Gastrocnemius medialis (tissue), 4 donors: ENCODE measurements at regions not wholly inside any gene's neighbourhood (a gene's known extent, or its start where the extent isn't known, plus 50 kb on each side); places are given as distances from the start of the nearest gene placed in this dataset.

ENCODE experiments used
- ATAC-seq, 2 donors: fragments of 150-250 bp; one replicate each; pipeline ENCODE4 v1.9.1; 2016
- DNase-seq, 2 donors: peaks; one replicate each; pipeline ENCODE4 v3.0.0-alpha.2; 2019
- H3K27ac ChIP-seq, 4 donors: fragments of 200-600 bp; sonication (generic); 1 replicate in 1 of 4; 2 replicates in 3 of 4; pipeline ENCODE4 v1.5.1; 2016 to 2018; ENCODE audit warnings: mild to moderate bottlenecking in 2 of 4, moderate library complexity in 1 of 4
- H3K27me3 ChIP-seq, 3 donors: fragments of 200-600 bp; sonication (generic) in 2 of 3; 1 replicate in 1 of 3; 2 replicates in 2 of 3; pipeline versions ENCODE4 v1.5.1 to v1.6.0; 2016 to 2019; ENCODE audit warnings: mild to moderate bottlenecking in 1 of 3, moderate library complexity in 1 of 3
- H3K36me3 ChIP-seq, 2 donors: fragments of 200-600 bp; sonication (generic) in 1 of 2; one replicate each; pipeline ENCODE4 v1.5.1; 2017 to 2018
- H3K4me1 ChIP-seq, 2 donors: fragments of 200-600 bp; sonication (generic) in 1 of 2; one replicate each; pipeline ENCODE4 v1.5.1; 2016 to 2017; ENCODE audit warnings: mild to moderate bottlenecking in 2 of 2
- H3K4me3 ChIP-seq, 4 donors: fragments of 200-600 bp; sonication (generic) in 3 of 4; 1 replicate in 1 of 4; 2 replicates in 3 of 4; pipeline ENCODE4 v1.5.1; 2016 to 2019; ENCODE audit warnings: mild to moderate bottlenecking in 2 of 4
- H3K9me3 ChIP-seq, 3 donors: fragments of 200-600 bp; sonication (generic) in 2 of 3; 1 replicate in 1 of 3; 2 replicates in 2 of 3; pipeline ENCODE4 v1.5.1; 2016 to 2019
- POLR2A ChIP-seq, 2 donors: fragments of 450-650 bp; IDR thresholded peaks; one replicate each; pipeline ENCODE4 v1.6.1; 2017; ENCODE audit warnings: antibody characterized with exemption in 2 of 2, mild to moderate bottlenecking in 2 of 2, moderate library complexity in 2 of 2
- in situ Hi-C, 4 donors: fragments of 200-750 bp; cut with MboI; loops; one replicate each; pipeline versions ENCODE4 v1.15.0 to v1.8.0; 2017; ENCODE audit warnings: low sequenced_read_pairs in 4 of 4
- intact Hi-C: fragments of 100-400 bp; cut with DNase I; formaldehyde crosslinking; loops from one replicate; pipeline ENCODE4 v1.15.1; 2023; ENCODE audit warnings: low total_unique reads
- TF ChIP-seq, protein P1 (sequence below), 5 experiments: fragments of 450-650 bp in 3 of 5; fragments of 200-600 bp in 2 of 5; sonication (generic) in 2 of 5; IDR thresholded peaks in 4 of 5; conservative IDR thresholded peaks in 1 of 5; 1 replicate in 4 of 5; 2 replicates in 1 of 5; pipeline ENCODE4 v1.5.1; 2016 to 2019; ENCODE audit warnings: antibody characterized with exemption in 5 of 5, mild to moderate bottlenecking in 3 of 5, moderate library complexity in 3 of 5

- intact Hi-C loops (loop anchor here (1.0 kb wide), 1 partner anchor 37 kb away; no protein-coding TSS in a partner anchor), in situ Hi-C loops (no loop called here)
- no peaks in the 10 kb centered on the region for H3K36me3 ChIP-seq
- H3K27ac ChIP-seq = peak overlapping the region; percentile 20 to 76 (median 52)
- TF ChIP-seq POLR2A (IDR thresholded peaks at IDR 0.05) = no peak
- TF ChIP-seq, protein P1, sequence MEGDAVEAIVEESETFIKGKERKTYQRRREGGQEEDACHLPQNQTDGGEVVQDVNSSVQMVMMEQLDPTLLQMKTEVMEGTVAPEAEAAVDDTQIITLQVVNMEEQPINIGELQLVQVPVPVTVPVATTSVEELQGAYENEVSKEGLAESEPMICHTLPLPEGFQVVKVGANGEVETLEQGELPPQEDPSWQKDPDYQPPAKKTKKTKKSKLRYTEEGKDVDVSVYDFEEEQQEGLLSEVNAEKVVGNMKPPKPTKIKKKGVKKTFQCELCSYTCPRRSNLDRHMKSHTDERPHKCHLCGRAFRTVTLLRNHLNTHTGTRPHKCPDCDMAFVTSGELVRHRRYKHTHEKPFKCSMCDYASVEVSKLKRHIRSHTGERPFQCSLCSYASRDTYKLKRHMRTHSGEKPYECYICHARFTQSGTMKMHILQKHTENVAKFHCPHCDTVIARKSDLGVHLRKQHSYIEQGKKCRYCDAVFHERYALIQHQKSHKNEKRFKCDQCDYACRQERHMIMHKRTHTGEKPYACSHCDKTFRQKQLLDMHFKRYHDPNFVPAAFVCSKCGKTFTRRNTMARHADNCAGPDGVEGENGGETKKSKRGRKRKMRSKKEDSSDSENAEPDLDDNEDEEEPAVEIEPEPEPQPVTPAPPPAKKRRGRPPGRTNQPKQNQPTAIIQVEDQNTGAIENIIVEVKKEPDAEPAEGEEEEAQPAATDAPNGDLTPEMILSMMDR (IDR thresholded peaks at IDR 0.05 in 4 of 5, conservative IDR thresholded peaks at IDR 0.05 in 1 of 5) = no peak
- no peak for DNase-seq
- H3K4me1 ChIP-seq = peaks cover 17 to 19% of the 10 kb centered on the region in 2 donors
- H3K27me3 ChIP-seq = no peaks in the 10 kb centered on the region
- no peak overlapping the region for H3K4me3 ChIP-seq
- ATAC-seq = peak; percentile 86 to 88
- H3K9me3 ChIP-seq = no peaks in the 10 kb centered on the region
Observed at GRCh38 chr9:82332018-82332773, 343.6 kb downstream of the SPATA31D1 start.

- TF ChIP-seq, protein P1 (IDR thresholded peaks at IDR 0.05 in 4 of 5, conservative IDR thresholded peaks at IDR 0.05 in 1 of 5) = no peak
- no peak for TF ChIP-seq POLR2A (IDR thresholded peaks at IDR 0.05)
- Histone ChIP-seq H3K4me1 (peaks cover 17 to 19% of the 10 kb centered on the region in 2 donors), H3K27ac (peak overlapping the region; percentile 20 to 76 (median 52)), H3K27me3 (no peaks in the 10 kb centered on the region), H3K4me3 (no peak overlapping the region), H3K36me3 (no peaks in the 10 kb centered on the region), H3K9me3 (no peaks in the 10 kb centered on the region)
- intact Hi-C loops = loop anchor here (1.0 kb wide), 1 partner anchor 37 kb away; no protein-coding TSS in a partner anchor
- ATAC-seq (peak; percentile 95 to 98), DNase-seq (peak; percentile 50 to 63)
- in situ Hi-C loops = no loop called here
Observed at GRCh38 chr9:82332774-82333152, 344.2 kb downstream of the SPATA31D1 start.

GRCh38 chr9:82333671-82334070 lies 345.1 kb downstream of the SPATA31D1 start:
- H3K4me3 ChIP-seq = no peak overlapping the region
- no peaks in the 10 kb centered on the region for H3K36me3 ChIP-seq
- in situ Hi-C loops (no loop called here), intact Hi-C loops (no loop called here)
- peaks cover 17 to 19% of the 10 kb centered on the region in 2 donors for H3K4me1 ChIP-seq
- no peak overlapping the region for H3K27ac ChIP-seq
- DNase-seq = no peak
- no peak for ATAC-seq
- H3K9me3 ChIP-seq = no peaks in the 10 kb centered on the region
- TF ChIP-seq, protein P1 (IDR thresholded peaks at IDR 0.05 in 4 of 5, conservative IDR thresholded peaks at IDR 0.05 in 1 of 5) = no peak
- TF ChIP-seq POLR2A (IDR thresholded peaks at IDR 0.05) = no peak
- H3K27me3 ChIP-seq = no peaks in the 10 kb centered on the region

- ATAC-seq = no peak
- Histone ChIP-seq H3K9me3 (no peaks in the 10 kb centered on the region), H3K4me1 (peaks cover 17 to 19% of the 10 kb centered on the region in 2 donors), H3K27me3 (no peaks in the 10 kb centered on the region), H3K27ac (no peak overlapping the region), H3K36me3 (no peaks in the 10 kb centered on the region), H3K4me3 (no peak overlapping the region)
- in situ Hi-C loops = no loop called here
- DNase-seq = no peak
- intact Hi-C loops = no loop called here
- no peak for TF ChIP-seq POLR2A (IDR thresholded peaks at IDR 0.05)
- TF ChIP-seq, protein P1 (IDR thresholded peaks at IDR 0.05 in 4 of 5, conservative IDR thresholded peaks at IDR 0.05 in 1 of 5) = no peak
Observed at GRCh38 chr9:82334286-82334685, 345.7 kb downstream of the SPATA31D1 start.
